Left cardiac atrium (tissue), 4 donors: ENCODE measurements at regions not wholly inside any gene's neighbourhood (a gene's known extent, or its start where the extent isn't known, plus 50 kb on each side); places are given as distances from the start of the nearest gene placed in this dataset.
"Not testable (repeated sequence)": the region's sequence is repeated elsewhere in the genome, so short reads cannot be mapped to it uniquely, and the experiment has no call there.

Experiments used
- ATAC-seq, 2 donors: fragments of 200-7000 bp; cut with Tn5 transposase; one replicate each; pipeline ENCODE4 v1.9.1; 2020; ENCODE audit warnings: mild to moderate bottlenecking in 2 of 2, moderate library complexity in 2 of 2
- DNase-seq: peaks from one replicate; pipeline ENCODE4 v3.0.0-alpha.2; 2020
- intact Hi-C, 2 donors: fragments of 100-400 bp; cut with DNase I; formaldehyde crosslinking; loops; one replicate each; pipeline versions ENCODE4 v1.14.1 to v1.15.1; 2022 to 2023
- donor health status: DM: no; HTN: yes; CAD: no.
- donor health status: DM: no; HTN: yes; CAD: no; lungs with severe emphysema.
- donor health status: DM: yes; HTN: yes; CAD: no.
- donor health status: Dilated cardiomyopathy.

DNA sequence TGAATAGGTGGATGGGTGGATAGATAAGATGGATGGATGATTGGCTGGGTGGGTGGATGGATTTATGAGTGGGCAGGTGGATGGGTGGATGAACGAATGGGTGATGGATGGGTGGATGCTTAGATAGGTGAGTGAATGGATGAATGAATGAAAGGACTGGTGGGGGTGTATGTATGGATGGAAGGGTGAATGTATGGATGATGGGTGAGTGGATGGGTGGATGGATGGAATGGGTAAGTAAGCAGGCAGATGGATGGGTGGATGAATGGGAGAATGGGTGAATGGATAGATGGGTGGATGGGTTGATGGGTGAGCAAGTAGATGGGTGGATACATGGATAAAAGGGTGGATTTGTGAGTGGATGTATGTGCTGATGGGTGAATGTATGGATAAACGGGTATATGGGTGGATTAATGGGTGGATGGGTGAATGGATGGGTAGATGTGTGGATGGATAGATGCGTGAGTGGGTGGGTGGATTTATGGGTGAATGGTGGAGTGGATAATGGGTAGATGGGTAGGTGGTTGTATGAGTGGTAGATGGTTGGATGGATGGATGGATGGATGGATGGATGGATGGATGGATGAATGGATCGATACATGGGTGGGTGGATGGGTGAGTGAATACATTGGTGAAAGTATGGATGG, 682.6 kb downstream of the HS3ST4 start:
- DNase-seq (no peak), ATAC-seq (no peak)
- intact Hi-C loops = no loop called here

- intact Hi-C loops = no loop called here
- DNase-seq = no peak
- no peak for ATAC-seq
Observed at GRCh38 chr16:26382586-26382985, 684.1 kb upstream of the C16orf82 start.

GRCh38 chr16:26386096-26386495, 680.6 kb upstream of the C16orf82 start:
- intact Hi-C loops = no loop called here
- DNase-seq (no peak), ATAC-seq (no peak)

DNA sequence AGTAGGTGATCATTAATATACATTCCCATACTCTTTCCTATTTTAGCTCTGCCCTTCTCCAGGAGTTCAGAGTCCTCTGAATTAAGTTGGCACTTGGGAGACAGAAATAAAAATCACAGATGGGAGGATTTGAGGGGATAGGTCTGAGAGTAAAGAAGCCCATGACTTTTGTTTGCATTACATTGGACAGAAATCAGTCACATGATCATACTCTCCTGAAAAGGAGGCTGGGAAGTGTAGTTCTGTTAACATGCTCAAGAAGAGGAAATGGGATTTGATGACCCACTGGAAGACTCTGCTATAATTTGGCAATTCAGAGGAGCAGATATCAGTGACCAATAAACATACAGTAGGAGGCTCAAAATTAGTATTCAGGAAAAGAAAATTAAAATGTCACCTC, 674.9 kb upstream of the C16orf82 start:
- intact Hi-C loops = no loop called here
- ATAC-seq = no peak
- DNase-seq = no peak

DNA sequence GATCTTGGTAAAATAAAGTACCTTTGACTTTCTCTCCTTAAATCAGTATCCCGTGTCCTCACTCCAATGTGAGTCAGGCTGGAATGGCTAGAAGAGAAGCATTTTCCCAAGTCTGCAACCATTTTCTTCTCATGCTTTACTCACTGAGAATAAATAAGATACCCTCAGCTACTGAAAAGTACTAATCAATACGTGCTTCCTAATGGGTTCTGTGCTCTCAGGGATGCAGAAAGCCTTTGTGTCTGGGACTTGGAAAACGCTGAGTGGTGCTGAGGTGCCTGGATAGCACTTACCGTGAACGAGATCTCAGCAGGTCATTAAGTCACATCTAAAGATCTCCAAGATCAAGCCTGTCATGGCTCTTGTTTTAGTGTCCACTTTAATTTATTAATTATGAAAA, 672.3 kb upstream of the C16orf82 start:
- no peak for DNase-seq
- no peak for ATAC-seq

GRCh38 chr16:26395700-26396099, 671.0 kb upstream of the C16orf82 start:
- intact Hi-C loops = no loop called here
- ATAC-seq = no peak
- DNase-seq = no peak

More for the DNA sequence above, 672.3 kb upstream of the C16orf82 start:
- intact Hi-C loops = no loop called here

DNA sequence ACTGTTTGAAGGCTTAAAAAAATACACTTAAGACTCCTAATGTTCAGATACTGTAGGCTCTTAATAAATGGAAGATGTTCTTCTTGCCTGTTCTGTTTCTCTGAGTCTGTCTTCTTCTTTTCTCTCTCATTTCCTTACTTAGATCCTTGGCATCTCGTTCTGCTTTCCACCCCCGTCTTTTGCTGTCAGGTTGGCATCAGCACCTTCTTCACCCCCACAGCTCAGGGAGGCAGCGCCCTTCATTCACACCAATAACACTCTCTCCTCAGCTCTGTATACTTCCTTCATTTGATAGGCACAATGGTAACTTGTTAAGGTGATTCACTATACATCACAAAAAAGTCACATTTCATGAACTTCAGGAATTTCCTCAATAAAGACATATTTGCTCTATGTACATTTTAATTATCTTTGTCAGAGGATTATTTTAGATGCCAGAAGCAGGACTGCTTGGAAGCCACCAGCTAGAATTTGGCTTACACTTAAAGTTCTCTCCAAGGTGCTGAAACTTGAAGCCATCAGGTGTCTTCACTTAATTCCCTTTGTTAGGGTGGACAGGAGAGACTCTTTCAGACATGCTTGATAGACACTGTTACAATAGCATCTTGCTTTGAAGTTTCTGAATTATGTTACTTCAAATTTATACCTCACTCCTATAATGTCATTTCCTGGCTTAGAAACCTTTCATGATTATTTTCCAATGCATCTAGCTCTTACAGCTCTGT, 670.1 kb upstream of the C16orf82 start:
- ATAC-seq (no peak), DNase-seq (no peak)
- intact Hi-C loops = no loop called here

DNA sequence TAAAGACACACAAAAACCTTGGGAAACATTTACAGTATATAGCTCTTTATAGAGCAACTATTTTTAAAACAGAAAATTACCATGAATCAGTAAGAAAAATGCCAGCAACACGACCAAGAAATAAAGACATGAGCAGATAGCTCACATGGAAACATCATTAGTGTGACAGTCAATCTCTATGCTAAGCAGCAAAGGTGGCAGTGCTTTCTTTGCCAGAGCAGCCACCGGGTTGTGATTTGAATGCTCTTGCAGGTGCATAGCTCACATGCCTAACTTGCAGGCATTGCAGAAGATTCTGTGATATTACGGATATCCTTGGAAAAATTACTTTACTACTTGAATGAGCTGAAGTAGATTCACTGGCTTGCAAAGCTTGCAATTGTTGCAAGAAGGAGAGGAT, 652.9 kb upstream of the C16orf82 start:
- ATAC-seq (no peak), DNase-seq (no peak)
- intact Hi-C loops = no loop called here

DNA sequence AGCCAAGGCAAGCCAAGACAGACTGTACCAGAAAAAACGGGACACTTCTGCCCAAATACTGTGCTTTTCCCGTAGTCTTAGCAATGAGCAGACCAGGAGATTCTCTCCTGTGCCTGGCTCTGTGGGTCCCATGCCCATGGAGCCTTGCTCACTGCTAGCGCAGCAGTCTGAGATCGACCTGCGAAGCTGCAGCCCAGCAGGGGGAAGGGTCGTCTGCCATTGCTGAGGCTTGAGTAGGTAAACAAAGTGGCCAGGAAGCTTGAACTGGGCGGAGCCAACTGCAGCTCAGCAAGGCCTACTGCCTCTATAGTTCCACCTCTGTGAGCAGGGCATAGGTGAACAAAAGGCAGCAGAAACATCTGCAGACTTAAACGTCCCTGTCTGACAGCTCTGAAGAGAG, 647.3 kb upstream of the C16orf82 start:
- intact Hi-C loops, ATAC-seq, DNase-seq: not testable (repeated sequence)

DNA sequence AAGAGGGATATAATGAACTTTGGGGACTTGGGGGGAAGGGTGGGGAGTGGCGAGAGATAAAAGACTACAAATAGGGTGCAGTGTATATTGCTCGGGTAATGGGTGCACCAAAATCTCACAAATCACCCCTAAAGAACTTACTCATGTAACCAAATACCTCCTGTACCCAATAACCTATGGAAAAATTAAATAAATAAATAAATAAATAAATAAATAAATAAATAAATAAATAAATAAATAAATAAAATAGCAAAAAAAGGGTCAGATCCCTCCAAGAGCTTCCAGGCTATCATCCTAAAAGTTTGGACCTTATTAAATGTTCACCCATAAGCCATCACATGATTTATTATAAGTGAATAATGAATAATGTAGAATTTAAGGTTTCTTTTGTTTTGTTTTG, 636.1 kb upstream of the C16orf82 start:
- no peak for DNase-seq
- ATAC-seq = no peak
- intact Hi-C loops = no loop called here

DNA sequence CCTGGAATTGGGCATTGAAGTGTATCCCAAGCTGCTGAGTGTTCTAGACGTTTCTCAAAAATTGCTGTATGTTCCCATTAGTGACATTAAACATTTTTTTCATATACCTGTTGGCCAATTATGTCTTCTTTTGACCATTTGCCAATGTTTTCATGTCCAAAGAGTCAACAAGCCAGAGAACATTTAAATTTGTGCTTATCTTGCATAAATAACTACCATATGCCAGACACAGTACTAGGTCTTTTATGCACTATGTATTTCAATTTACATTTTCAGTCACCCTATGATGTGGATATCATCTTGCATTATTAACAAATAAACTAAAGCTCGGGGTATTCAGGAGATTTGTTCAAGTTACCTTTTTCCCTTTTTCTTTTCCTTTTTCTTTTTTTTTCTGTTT, 632.9 kb upstream of the C16orf82 start:
- intact Hi-C loops = no loop called here
- DNase-seq (no peak), ATAC-seq (no peak)

DNA sequence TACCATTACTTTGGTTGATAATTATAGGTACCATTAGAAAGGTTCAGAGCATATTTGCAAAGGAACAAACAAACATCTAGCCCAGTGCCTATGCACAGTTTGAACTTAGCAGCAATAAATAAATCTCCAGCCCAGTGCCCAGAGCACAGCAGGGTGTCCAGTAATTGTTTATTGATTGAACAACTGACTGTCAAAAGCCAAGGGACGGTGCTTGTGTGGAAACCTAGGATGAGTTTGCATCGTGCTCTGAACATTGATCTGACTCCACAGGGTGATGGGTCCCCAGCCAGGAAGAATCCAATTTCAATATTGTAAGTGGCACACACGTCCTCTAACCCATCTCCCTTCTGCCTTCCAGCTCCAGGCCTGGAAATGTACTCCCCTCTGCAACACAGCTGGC, 625.5 kb upstream of the C16orf82 start:
- ATAC-seq = no peak
- no peak for DNase-seq
- intact Hi-C loops = no loop called here

- ATAC-seq (no peak), DNase-seq (no peak)
- intact Hi-C loops = no loop called here
Observed at GRCh38 chr16:26442321-26442720, 624.4 kb upstream of the C16orf82 start.

DNA sequence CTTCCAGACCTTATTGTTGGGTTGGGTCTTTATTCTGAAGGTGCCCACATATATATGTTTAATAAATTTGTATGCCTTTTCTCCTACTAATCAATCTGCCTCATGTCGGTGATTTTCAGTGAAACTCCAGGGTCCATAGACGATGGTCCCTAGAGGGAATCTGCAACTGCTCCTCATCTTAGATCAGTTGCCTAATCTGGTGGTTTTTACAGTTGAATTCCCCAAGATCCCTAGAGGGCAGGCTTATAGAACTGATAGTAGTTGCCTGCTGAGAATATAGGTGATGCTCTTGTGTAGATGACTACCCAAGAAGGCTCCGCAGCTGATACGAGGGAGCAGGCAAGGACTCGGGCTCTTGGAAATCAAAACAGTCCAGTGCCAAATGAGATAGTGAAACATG, 619.2 kb upstream of the C16orf82 start:
- ATAC-seq (no peak), DNase-seq (no peak)
- intact Hi-C loops = no loop called here

DNA sequence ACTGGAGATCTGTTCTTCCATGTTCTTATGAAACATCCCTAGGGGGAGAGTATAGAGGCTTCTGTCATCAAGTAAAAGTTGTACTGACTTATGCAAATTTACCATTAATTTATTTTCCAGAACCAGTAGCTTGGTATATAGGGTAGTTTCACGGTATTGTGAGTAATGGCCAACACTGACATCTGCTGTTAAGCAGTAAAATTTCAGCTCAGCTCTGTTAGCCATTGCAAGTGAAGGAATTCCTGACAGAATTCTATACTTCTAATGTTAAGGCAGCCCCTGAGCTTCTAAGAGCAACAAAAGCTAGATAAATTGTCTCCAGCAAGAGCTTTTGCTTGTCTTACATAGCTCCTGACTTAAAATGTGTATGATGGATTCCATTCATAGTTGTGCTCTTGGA, 613.5 kb upstream of the C16orf82 start:
- intact Hi-C loops = no loop called here
- ATAC-seq = no peak
- DNase-seq = no peak

DNA sequence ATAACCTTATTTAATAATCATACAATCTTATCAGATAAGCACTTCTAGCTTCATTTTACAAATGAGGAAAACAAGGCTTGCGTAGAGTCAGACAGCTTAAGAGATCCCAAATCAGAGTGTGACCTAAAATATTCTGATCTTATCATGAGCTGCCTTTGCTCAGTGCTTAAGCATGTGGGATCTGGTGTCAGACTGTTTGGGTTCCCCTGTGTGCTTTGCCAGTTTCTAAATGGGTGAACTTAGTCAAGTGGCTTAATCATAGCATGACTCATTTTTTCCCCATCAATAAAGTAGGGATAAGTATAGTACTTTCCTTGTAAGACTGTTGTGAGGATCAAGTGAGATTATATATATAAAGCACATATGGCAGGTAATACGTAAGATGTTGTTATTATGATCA, 612.6 kb upstream of the C16orf82 start:
- ATAC-seq = no peak
- no peak for DNase-seq
- intact Hi-C loops = no loop called here

DNA sequence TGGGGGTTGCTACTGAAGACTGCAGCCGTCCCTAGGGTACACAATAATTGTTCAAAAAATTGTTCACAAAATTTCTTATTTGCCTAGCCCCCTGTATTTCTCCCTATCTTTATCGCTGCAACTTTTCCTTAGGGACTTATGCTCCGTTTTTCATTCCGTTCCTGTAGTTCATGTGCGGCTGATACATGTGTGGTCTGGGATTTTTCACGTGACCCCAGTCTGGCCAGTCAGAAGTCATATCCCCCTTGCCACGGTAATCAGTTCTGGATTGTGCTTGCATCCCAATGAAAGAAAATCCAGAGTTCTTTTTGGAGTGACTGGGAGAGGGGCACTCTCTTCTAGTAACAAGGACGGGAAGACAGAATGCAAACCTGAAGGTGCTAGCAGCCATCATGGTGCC, 610.7 kb upstream of the C16orf82 start:
- no peak for ATAC-seq
- DNase-seq = no peak
- intact Hi-C loops = no loop called here

DNA sequence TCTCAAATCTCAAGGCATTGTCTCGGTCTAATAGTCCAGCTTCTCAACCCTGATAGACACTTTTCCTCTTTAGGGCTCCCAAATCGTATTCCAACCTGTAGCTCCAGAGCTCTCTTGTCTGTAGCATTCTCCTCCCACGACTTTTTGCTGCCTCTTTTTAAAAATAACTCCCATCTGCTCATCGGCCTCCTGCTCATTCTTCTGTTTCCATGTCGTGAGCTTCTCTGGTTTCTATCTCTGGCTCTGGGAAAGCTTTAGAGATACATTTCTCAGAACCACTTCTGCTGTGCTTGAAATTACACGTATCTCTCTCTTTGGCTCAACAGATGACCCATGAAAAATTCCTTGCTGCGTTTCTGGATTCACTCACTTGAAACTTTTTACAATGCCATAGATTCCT, 609.6 kb upstream of the C16orf82 start:
- no peak for ATAC-seq
- no peak for DNase-seq

DNA sequence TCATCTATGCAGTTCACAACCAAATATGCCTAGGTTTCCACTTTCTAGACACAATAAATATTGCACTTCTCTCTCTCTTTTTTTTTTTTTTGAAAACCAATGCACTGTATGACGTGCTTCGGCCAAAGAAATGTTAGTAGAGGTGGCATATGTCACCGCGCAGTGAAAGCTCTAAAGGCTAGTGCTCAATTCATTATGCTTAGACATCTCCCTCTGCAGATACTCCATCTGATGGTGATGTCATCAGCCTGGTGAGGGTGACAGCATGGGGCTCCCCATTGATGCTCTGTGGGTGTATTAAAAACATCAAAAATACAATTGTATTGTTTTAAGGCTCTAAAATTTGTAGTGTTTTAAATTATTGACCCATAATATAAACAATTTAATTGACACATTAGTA, 608.8 kb upstream of the C16orf82 start:
- intact Hi-C loops = no loop called here
- no peak for DNase-seq
- ATAC-seq = no peak

More for the DNA sequence above, 609.6 kb upstream of the C16orf82 start:
- intact Hi-C loops = no loop called here

GRCh38 chr16:26464576-26465266, 602.0 kb upstream of the C16orf82 start:
- DNase-seq (no peak), ATAC-seq (no peak)
- intact Hi-C loops = no loop called here

DNA sequence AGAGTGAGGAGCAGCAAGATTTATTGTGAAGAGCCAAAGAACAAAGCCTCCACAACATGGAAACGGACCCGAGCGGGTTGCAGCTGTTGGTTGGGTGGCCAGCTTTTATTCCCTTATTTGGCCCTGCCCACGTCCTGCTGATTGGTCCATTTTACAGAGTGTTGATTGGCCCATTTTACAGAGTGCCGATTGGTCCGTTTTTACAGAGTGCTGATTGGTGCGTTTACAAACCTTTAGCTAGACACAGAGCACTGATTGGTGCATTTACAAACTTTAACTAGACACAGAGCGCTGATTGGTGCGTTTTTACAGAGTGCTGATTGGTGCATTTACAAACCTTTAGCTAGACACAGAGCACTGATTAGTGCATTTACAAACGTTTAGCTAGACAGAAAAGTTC, 592.3 kb upstream of the C16orf82 start:
- DNase-seq, intact Hi-C loops, ATAC-seq: not testable (repeated sequence)
